HG03196 (cell line): ENCODE measurements at regions not wholly inside any gene's neighbourhood (a gene's known extent, or its start where the extent isn't known, plus 50 kb on each side); places are given as distances from the start of the nearest gene placed in this dataset.
"Not testable (repeated sequence)": the region's sequence is repeated elsewhere in the genome, so short reads cannot be mapped to it uniquely, and the experiment has no call there.

Source experiments
- ATAC-seq: cut with Tn5 transposase; IDR thresholded peaks from one replicate; pipeline ENCODE4 v1.9.1; 2021; ENCODE audit not compliant: unreplicated experiment

GRCh38 chr12:24379433-24379832 lies 430.0 kb upstream of the SOX5 start:
- no peak for ATAC-seq

GRCh38 chr12:24378548-24379407 lies 429.3 kb upstream of the SOX5 start:
- no peak for ATAC-seq

GRCh38 chr12:24374452-24374851 lies 425.0 kb upstream of the SOX5 start:
- no peak for ATAC-seq

- no peak for ATAC-seq
Measured at GRCh38 chr12:24373004-24373403, 423.5 kb upstream of the SOX5 start.

GRCh38 chr12:24366514-24366913 lies 417.0 kb upstream of the SOX5 start:
- no peak for ATAC-seq

- ATAC-seq, result no peak
Measured at GRCh38 chr12:24364921-24365320, 415.5 kb upstream of the SOX5 start.

- no peak for ATAC-seq
Measured at GRCh38 chr12:24363177-24363754, 413.8 kb upstream of the SOX5 start.

- ATAC-seq, result no peak
Measured at GRCh38 chr12:24361877-24362580, 412.6 kb upstream of the SOX5 start.

- peak; percentile 78 for ATAC-seq
Measured at GRCh38 chr12:24360907-24361306, 411.4 kb upstream of the SOX5 start.

GRCh38 chr12:24360461-24360860 lies 411.0 kb upstream of the SOX5 start:
- ATAC-seq, result no peak

GRCh38 chr12:24360057-24360456 lies 410.6 kb upstream of the SOX5 start:
- ATAC-seq, result no peak

GRCh38 chr12:24359418-24359817 lies 409.9 kb upstream of the SOX5 start:
- ATAC-seq, result no peak

GRCh38 chr12:24356240-24356804 lies 406.9 kb upstream of the SOX5 start:
- no peak for ATAC-seq

GRCh38 chr12:24352363-24352762 lies 402.9 kb upstream of the SOX5 start:
- no peak for ATAC-seq

GRCh38 chr12:24349051-24349799 lies 399.8 kb upstream of the SOX5 start:
- no peak for ATAC-seq

GRCh38 chr12:24348180-24348579 lies 398.7 kb upstream of the SOX5 start:
- not testable (repeated sequence) for ATAC-seq

- ATAC-seq, result no peak
Measured at GRCh38 chr12:24328261-24328660, 378.8 kb upstream of the SOX5 start.

- no peak for ATAC-seq
Measured at GRCh38 chr12:24325331-24325730, 375.9 kb upstream of the SOX5 start.

- ATAC-seq, result no peak
Measured at GRCh38 chr12:24307716-24308335, 358.4 kb upstream of the SOX5 start.

GRCh38 chr12:24307153-24307552 lies 357.7 kb upstream of the SOX5 start:
- no peak for ATAC-seq
